Stimulated activated memory B cell treated with anti-CD40 and anti-IgM and Interleukin-4, amounts not matched to agents 10 μg/mL and 1 μg/mL and 100 μg/mL, for 72 hours (primary cell): ENCODE measurements at regions not wholly inside any gene's neighbourhood (a gene's known extent, or its start where the extent isn't known, plus 50 kb on each side); places are given as distances from the start of the nearest gene placed in this dataset.
A peak's percentile ranks its signal among the peaks of the same experiment; 100 is the strongest.

ENCODE experiments used
- ATAC-seq: fragments of 150-1000 bp; cut with Tn5 transposase; 2 replicates; pipeline ENCODE4 v1.10.0; 2021
- H3K27ac Mint-ChIP-seq: one replicate; pipeline ENCODE4 v1.8.0; 2022; ENCODE audit warnings: mild to moderate bottlenecking, mixed read lengths
- H3K27me3 Mint-ChIP-seq: one replicate; pipeline ENCODE4 v1.8.0; 2022; ENCODE audit warnings: mixed read lengths
- H3K36me3 Mint-ChIP-seq: one replicate; pipeline ENCODE4 v1.8.0; 2022; ENCODE audit warnings: mixed read lengths
- H3K4me1 Mint-ChIP-seq: one replicate; pipeline ENCODE4 v1.8.0; 2022; ENCODE audit warnings: mixed read lengths
- H3K4me3 Mint-ChIP-seq: one replicate; pipeline ENCODE4 v1.8.0; 2022; ENCODE audit warnings: mild to moderate bottlenecking, moderate library complexity, mixed read lengths
- H3K9me3 Mint-ChIP-seq: one replicate; pipeline ENCODE4 v1.8.0; 2022; ENCODE audit warnings: mixed read lengths

GRCh38 chr1:39105061-39105840, 79.1 kb downstream of the NDUFS5 start:
- Mint-ChIP-seq H3K27me3 (no peaks in the 10 kb centered on the region), H3K9me3 (no peaks in the 10 kb centered on the region), H3K4me3 (peak overlapping the region; percentile 88), H3K27ac (peak overlapping the region; percentile 78), H3K4me1 (peaks cover 34% of the 10 kb centered on the region), H3K36me3 (no peaks in the 10 kb centered on the region)
- peak; percentile 67 for ATAC-seq

- H3K4me3 Mint-ChIP-seq: peak overlapping the region; percentile 88
Observed at GRCh38 chr1:39105841-39106765, 80.0 kb downstream of the NDUFS5 start.

GRCh38 chr1:39106801-39107327, 80.7 kb downstream of the NDUFS5 start:
- Mint-ChIP-seq H3K4me3 (no peak overlapping the region), H3K27me3 (no peaks in the 10 kb centered on the region), H3K36me3 (no peaks in the 10 kb centered on the region), H3K4me1 (peaks cover 30% of the 10 kb centered on the region), H3K9me3 (no peaks in the 10 kb centered on the region), H3K27ac (peak overlapping the region; percentile 78)
- no peak for ATAC-seq

More at GRCh38 chr1:39105841-39106765, 80.0 kb downstream of the NDUFS5 start:
- Mint-ChIP-seq H3K27me3 (no peaks in the 10 kb centered on the region), H3K36me3 (no peaks in the 10 kb centered on the region), H3K4me1 (peaks cover 34% of the 10 kb centered on the region), H3K27ac (peak overlapping the region; percentile 78), H3K9me3 (no peaks in the 10 kb centered on the region)
- ATAC-seq: peak; percentile 29

- Mint-ChIP-seq H3K4me3 (no peak overlapping the region), H3K36me3 (peaks cover under 1% of the 10 kb centered on the region), H3K27me3 (no peaks in the 10 kb centered on the region), H3K27ac (no peak overlapping the region), H3K9me3 (no peaks in the 10 kb centered on the region), H3K4me1 (peaks cover 23% of the 10 kb centered on the region)
- ATAC-seq: no peak
Observed at GRCh38 chr1:39107341-39108290, 81.5 kb downstream of the NDUFS5 start.

- ATAC-seq: no peak
Observed at GRCh38 chr1:39109644-39110043, 83.5 kb downstream of the NDUFS5 start.

GRCh38 chr1:39110325-39110851, 84.2 kb downstream of the NDUFS5 start:
- H3K9me3 Mint-ChIP-seq: no peaks in the 10 kb centered on the region
- H3K27me3 Mint-ChIP-seq: no peaks in the 10 kb centered on the region
- H3K36me3 Mint-ChIP-seq: peaks cover 9% of the 10 kb centered on the region
- no peaks in the 10 kb centered on the region for H3K4me1 Mint-ChIP-seq
- no peak overlapping the region for H3K27ac Mint-ChIP-seq
- no peak for ATAC-seq
- no peak overlapping the region for H3K4me3 Mint-ChIP-seq

More at GRCh38 chr1:39109644-39110043, 83.5 kb downstream of the NDUFS5 start:
- Mint-ChIP-seq H3K4me1 (peaks cover 3% of the 10 kb centered on the region), H3K27ac (no peak overlapping the region), H3K4me3 (no peak overlapping the region), H3K9me3 (no peaks in the 10 kb centered on the region), H3K27me3 (no peaks in the 10 kb centered on the region), H3K36me3 (peaks cover 9% of the 10 kb centered on the region)

GRCh38 chr1:39110882-39111281, 84.7 kb downstream of the NDUFS5 start:
- no peak for ATAC-seq
- H3K4me1 Mint-ChIP-seq: no peaks in the 10 kb centered on the region
- H3K36me3 Mint-ChIP-seq: peaks cover 9% of the 10 kb centered on the region
- no peak overlapping the region for H3K27ac Mint-ChIP-seq
- no peaks in the 10 kb centered on the region for H3K27me3 Mint-ChIP-seq
- no peak overlapping the region for H3K4me3 Mint-ChIP-seq
- no peaks in the 10 kb centered on the region for H3K9me3 Mint-ChIP-seq

GRCh38 chr1:39113109-39113743, 87.1 kb downstream of the NDUFS5 start:
- no peak for ATAC-seq
- Mint-ChIP-seq H3K27ac (no peak overlapping the region), H3K36me3 (peaks cover 9% of the 10 kb centered on the region), H3K4me3 (no peak overlapping the region), H3K4me1 (no peaks in the 10 kb centered on the region), H3K9me3 (no peaks in the 10 kb centered on the region), H3K27me3 (no peaks in the 10 kb centered on the region)

GRCh38 chr1:39115271-39116110, 89.0 kb upstream of the MACF1 start:
- ATAC-seq: no peak
- H3K27ac Mint-ChIP-seq: no peak overlapping the region
- no peaks in the 10 kb centered on the region for H3K27me3 Mint-ChIP-seq
- H3K4me1 Mint-ChIP-seq: no peaks in the 10 kb centered on the region
- no peaks in the 10 kb centered on the region for H3K9me3 Mint-ChIP-seq
- no peak overlapping the region for H3K4me3 Mint-ChIP-seq
- peaks cover 9% of the 10 kb centered on the region for H3K36me3 Mint-ChIP-seq

GRCh38 chr1:39116116-39116607, 88.3 kb upstream of the MACF1 start:
- no peak overlapping the region for H3K4me3 Mint-ChIP-seq
- H3K27ac Mint-ChIP-seq: no peak overlapping the region
- peaks cover 12% of the 10 kb centered on the region for H3K36me3 Mint-ChIP-seq
- no peak for ATAC-seq
- H3K9me3 Mint-ChIP-seq: no peaks in the 10 kb centered on the region
- H3K4me1 Mint-ChIP-seq: no peaks in the 10 kb centered on the region
- no peaks in the 10 kb centered on the region for H3K27me3 Mint-ChIP-seq

GRCh38 chr1:39116860-39117728, 87.4 kb upstream of the MACF1 start:
- H3K4me1 Mint-ChIP-seq: no peaks in the 10 kb centered on the region
- no peak overlapping the region for H3K4me3 Mint-ChIP-seq
- H3K27me3 Mint-ChIP-seq: no peaks in the 10 kb centered on the region
- no peak for ATAC-seq
- H3K36me3 Mint-ChIP-seq: peaks cover 15% of the 10 kb centered on the region
- H3K27ac Mint-ChIP-seq: no peak overlapping the region
- H3K9me3 Mint-ChIP-seq: no peaks in the 10 kb centered on the region

GRCh38 chr1:39117899-39118450, 86.5 kb upstream of the MACF1 start:
- no peaks in the 10 kb centered on the region for H3K27me3 Mint-ChIP-seq
- no peak for ATAC-seq
- no peaks in the 10 kb centered on the region for H3K4me1 Mint-ChIP-seq
- H3K9me3 Mint-ChIP-seq: no peaks in the 10 kb centered on the region
- no peak overlapping the region for H3K27ac Mint-ChIP-seq
- H3K36me3 Mint-ChIP-seq: peaks cover 11% of the 10 kb centered on the region
- H3K4me3 Mint-ChIP-seq: no peak overlapping the region
